OCI-LY3 (cell line): ENCODE measurements at regions not wholly inside any gene's neighbourhood (a gene's known extent, or its start where the extent isn't known, plus 50 kb on each side); places are given as distances from the start of the nearest gene placed in this dataset.
"Not testable (repeated sequence)": the region's sequence is repeated elsewhere in the genome, so short reads cannot be mapped to it uniquely, and the experiment has no call there.

Experiments
- CTCF ChIP-seq: fragments of 200-600, 300-600 bp; sonication (generic); IDR thresholded peaks from 2 replicates; pipeline ENCODE4 v1.5.1; 2014; ENCODE audit warnings: antibody characterized with exemption, low read length, low read depth
- EZH2phosphoT487 ChIP-seq: fragments of 200-600 bp; shearing (Covaris generic); IDR thresholded peaks from 2 replicates; pipeline ENCODE4 v1.6.1; 2018; ENCODE audit warnings: antibody characterized with exemption, mixed run types, low read depth

- peak; percentile 48 for TF ChIP-seq CTCF
- TF ChIP-seq EZH2phosphoT487: not testable (repeated sequence)
Measured at GRCh38 chr10:30726783-30727414, 97.3 kb upstream of the LYZL2 start.
